HepG2 (cell line): ENCODE measurements at regions not wholly inside any gene's neighbourhood (a gene's known extent, or its start where the extent isn't known, plus 50 kb on each side); places are given as distances from the start of the nearest gene placed in this dataset.

Source experiments
- ESRRA ChIP-seq: sonication (generic); formaldehyde crosslinking; IDR thresholded peaks from 2 replicates; pipeline ENCODE4 v1.5.1; 2020; ENCODE audit warnings: mild to moderate bottlenecking, low read depth, missing genetic modification reagents
- MTF2 ChIP-seq: sonication (generic); formaldehyde crosslinking; IDR thresholded peaks from 2 replicates; pipeline ENCODE4 v1.5.0; 2020; ENCODE audit warnings: missing genetic modification reagents, borderline replicate concordance
- SALL1 ChIP-seq: sonication (generic); formaldehyde crosslinking; IDR thresholded peaks from 2 replicates; pipeline ENCODE4 v1.8.0; 2022; ENCODE audit warnings: mild to moderate bottlenecking, missing genetic modification reagents

DNA sequence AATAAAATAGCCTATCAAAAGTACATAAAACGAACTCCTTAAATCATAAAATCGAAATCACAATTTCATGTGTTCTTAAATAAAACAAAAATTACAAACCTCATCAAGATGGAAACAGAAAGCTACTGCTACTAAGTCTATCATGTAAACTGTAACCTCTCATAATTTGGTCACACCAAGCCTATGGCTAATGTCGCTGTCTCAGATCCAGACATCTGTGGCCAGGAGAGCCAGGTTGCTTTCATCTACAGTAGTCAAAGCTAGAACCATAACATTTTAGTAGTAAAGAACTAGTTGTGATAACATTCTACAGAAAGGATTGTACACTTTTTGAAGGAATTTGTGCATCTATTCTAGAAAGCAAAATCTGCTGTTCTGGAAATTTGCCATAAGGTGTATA is 197.4 kb upstream of the MBNL1 start:
- no peak for TF ChIP-seq ESRRA (CRISPR knock-in tag)
- no peak for TF ChIP-seq MTF2
- no peak for TF ChIP-seq SALL1 (CRISPR knock-in tag)
